ENCODE measurements at regions not wholly inside any gene's neighbourhood (a gene's known extent, or its start where the extent isn't known, plus 50 kb on each side); places are given as distances from the start of the nearest gene placed in this dataset.

DNA sequence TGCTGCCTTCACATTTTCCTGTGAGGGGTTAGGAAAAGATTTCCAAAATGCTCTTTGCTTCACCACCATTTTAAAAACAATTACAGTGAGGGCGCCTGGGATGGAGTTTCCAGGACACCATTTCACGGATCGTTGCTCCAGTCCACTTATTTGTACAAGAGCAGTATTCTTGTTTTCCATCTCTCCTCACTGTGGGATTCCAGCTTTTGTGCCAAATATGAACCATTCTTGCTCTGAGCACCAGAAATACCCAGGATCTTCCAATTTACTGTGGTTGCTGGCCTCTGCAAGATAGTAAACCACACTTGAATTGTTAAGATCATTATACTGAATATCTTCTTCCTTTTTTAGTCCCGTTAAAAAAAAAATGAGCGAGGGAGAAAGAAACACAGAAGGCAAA, 899.5 kb downstream of the TLE1 start:
- DNase-seq (ENCODE audit: low spot score) = no peak
- TF ChIP-seq, protein P1, sequence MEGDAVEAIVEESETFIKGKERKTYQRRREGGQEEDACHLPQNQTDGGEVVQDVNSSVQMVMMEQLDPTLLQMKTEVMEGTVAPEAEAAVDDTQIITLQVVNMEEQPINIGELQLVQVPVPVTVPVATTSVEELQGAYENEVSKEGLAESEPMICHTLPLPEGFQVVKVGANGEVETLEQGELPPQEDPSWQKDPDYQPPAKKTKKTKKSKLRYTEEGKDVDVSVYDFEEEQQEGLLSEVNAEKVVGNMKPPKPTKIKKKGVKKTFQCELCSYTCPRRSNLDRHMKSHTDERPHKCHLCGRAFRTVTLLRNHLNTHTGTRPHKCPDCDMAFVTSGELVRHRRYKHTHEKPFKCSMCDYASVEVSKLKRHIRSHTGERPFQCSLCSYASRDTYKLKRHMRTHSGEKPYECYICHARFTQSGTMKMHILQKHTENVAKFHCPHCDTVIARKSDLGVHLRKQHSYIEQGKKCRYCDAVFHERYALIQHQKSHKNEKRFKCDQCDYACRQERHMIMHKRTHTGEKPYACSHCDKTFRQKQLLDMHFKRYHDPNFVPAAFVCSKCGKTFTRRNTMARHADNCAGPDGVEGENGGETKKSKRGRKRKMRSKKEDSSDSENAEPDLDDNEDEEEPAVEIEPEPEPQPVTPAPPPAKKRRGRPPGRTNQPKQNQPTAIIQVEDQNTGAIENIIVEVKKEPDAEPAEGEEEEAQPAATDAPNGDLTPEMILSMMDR (IDR thresholded peaks at IDR 0.05; ENCODE audit: extremely low read depth, missing control alignments) = no peak

DNA sequence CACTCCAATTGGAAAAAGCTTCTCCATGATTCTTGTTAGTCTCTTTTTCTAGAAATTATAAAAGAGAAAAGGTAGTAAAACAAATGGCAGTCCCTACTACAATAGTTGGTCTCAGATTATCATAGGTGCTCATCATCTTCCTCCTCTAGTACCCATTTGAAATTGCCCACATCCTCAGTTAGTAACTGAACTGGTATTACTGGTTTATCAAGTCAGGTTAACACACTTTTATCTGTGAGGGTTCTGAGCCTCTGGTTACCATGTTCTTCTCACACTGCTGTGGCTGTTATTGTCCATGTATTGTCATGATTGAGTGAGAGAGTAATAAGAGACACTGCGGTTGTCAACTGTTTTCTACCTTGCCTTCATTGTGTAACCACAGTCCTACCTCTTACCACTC, 901.7 kb downstream of the TLE1 start:
- no peak for DNase-seq (ENCODE audit: low spot score)
- TF ChIP-seq, protein P1 (IDR thresholded peaks at IDR 0.05; ENCODE audit: extremely low read depth, missing control alignments) = no peak

DNA sequence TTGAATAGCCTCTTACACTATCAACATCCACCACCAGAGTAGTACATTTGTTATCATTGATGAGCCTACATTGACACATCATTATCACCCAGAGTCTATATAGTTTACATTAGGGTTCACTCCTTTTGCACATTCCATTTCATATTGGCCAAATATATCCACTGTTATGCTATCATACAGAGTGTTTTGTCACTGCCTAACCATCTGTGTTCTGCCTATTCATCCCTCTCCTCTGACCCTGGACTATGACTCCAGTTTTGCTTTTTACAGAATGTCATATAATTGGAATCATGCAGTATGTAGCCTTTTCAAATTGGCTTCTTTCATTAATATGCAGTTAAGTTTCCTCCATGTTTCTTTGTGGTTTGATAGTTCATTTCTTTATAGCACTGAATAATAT, 904.7 kb downstream of the TLE1 start:
- no peak for DNase-seq (ENCODE audit: low spot score)
- TF ChIP-seq, protein P1 (IDR thresholded peaks at IDR 0.05; ENCODE audit: extremely low read depth, missing control alignments) = no peak

DNA sequence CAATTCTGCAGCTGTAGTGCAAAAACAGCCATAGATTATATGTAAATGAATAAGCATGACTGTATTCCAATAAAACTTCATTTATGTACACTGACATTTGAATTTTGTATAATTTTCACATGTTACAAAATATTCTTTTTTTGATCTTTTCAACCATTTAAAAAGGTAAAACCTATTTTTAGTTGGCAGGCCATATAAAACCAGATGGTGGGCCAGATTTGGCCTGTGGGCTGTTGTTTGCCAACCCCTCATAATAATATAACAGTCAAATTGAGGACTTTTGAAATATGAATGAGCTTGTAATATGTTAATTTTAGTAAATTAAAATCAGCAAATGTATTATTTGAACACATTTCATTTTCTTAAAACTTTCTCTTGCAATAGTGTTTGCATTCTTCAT, 913.4 kb downstream of the TLE1 start:
- TF ChIP-seq, protein P1 (IDR thresholded peaks at IDR 0.05; ENCODE audit: extremely low read depth, missing control alignments) = no peak
- DNase-seq (ENCODE audit: low spot score) = no peak

DNA sequence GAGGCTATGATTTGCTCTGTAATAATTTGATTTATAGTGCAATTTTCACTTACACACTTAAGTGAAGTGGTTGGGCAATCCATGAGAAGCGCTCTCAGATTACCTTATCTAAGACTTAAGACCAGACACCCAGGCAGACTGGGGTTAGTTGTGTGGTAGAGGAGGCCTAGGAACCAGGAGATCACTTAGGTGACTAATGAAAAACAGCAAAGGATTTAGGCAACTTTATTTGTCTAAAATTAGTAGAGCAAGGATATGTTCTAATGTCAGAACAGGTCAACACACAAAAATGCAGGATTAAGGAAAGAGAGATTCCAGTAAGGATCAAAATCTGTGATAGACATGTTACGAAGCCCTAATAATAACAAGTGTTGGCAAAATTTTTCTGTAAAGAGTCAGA, 913.8 kb downstream of the TLE1 start:
- DNase-seq (ENCODE audit: low spot score) = no peak
- TF ChIP-seq, protein P1 (IDR thresholded peaks at IDR 0.05; ENCODE audit: extremely low read depth, missing control alignments) = no peak

DNA sequence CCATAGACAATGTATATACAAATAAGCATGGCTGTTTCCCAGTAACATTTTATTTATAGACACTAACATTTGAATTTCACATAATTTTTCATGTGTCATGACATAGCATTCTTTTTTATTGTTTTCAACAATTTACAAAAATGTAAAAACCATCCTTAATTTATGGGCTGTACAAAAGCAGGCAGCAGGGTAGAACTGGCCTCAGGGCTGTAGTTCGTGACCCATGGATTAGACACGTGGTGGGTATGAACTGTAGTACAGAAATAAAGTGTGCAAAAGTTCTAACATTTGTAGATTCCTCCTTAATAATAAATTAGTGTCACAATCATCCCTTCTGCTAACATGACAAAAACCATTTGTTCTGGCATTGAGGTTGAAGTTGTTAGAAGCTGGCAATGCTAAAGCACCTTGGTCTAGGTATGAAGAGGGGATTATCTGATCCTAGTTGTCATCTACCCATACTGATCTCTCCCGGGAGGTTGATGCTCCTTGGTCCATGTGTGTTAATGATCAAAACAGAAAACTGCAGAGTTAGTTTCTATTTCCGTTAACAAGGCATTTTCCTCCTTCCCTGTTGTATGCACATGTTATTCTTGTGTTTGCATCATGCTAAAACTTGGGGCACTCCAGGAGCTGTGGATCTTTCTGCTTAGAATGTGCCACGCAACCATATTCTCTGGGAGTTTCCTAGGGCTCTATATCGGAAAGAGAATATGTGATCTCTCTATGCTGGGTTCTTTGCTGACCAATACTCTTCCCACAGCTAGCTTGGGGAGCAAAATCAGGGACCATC, 917.6 kb downstream of the TLE1 start:
- no peak for DNase-seq (ENCODE audit: low spot score)
- TF ChIP-seq, protein P1 (IDR thresholded peaks at IDR 0.05; ENCODE audit: extremely low read depth, missing control alignments) = no peak

DNA sequence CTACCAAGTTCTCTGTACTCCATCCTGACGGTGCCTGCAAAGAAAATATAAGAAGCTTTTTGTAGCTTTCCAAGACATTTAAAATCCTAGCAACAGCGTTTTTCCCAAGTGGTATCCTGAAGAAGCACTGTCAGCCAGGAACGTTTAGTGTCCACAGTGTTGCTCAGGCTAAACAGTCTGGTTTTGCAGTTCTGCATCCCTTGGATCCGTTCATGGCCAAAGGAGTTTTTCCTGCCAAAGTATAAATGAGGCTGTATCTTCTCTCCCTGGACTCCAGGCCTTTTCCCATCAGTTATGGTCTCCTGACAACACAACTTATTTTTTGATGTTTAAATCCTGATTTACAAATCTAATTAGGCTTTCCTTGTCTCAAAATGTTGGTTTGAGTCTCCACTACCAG, 925.8 kb downstream of the TLE1 start:
- no peak for DNase-seq (ENCODE audit: low spot score)
- TF ChIP-seq, protein P1 (IDR thresholded peaks at IDR 0.05; ENCODE audit: extremely low read depth, missing control alignments) = no peak
